BJ (cell line): ENCODE measurements at regions not wholly inside any gene's neighbourhood (a gene's known extent, or its start where the extent isn't known, plus 50 kb on each side); places are given as distances from the start of the nearest gene placed in this dataset.

ENCODE experiments used
- CTCF ChIA-PET: fragments of 350-600 bp; formaldehyde crosslinking; extraction: SDS; loops from one replicate; lab custom pipeline; 2021; ENCODE audit warnings: antibody characterized with exemption, inconsistent platforms; lab: Yijun Ruan, JAX
- POLR2A ChIA-PET: fragments of 300-600 bp; sonication (Branson Sonifier 250); formaldehyde crosslinking; extraction: SDS; loops from one replicate; lab custom pipeline; 2021; ENCODE audit warnings: antibody characterized with exemption; lab: Charles Lee
- DNase-seq: peaks from one replicate; pipeline ENCODE4 v3.0.0-alpha.2; 2011; ENCODE audit warnings: low read depth
- H3K27me3 ChIP-seq: 2 replicates; pipeline ENCODE4 v1.6.0; 2011; ENCODE audit warnings: low read length; ENCODE audit not compliant: control insufficient read depth, insufficient read depth
- H3K36me3 ChIP-seq: 2 replicates; pipeline ENCODE4 v1.5.1; 2011; ENCODE audit warnings: low read length; ENCODE audit not compliant: control insufficient read depth, insufficient read depth
- H3K4me3 ChIP-seq: 2 replicates; pipeline ENCODE4 v1.5.1; 2011; ENCODE audit warnings: low read depth, mild to moderate bottlenecking, control low read depth, low read length
- TF ChIP-seq, protein P1 (sequence below): IDR thresholded peaks from 2 replicates; pipeline ENCODE4 v1.5.1; 2011; ENCODE audit warnings: low read depth, mild to moderate bottlenecking, control low read depth, inconsistent platforms, low read length, moderate library complexity; ENCODE audit not compliant: insufficient read depth

DNA sequence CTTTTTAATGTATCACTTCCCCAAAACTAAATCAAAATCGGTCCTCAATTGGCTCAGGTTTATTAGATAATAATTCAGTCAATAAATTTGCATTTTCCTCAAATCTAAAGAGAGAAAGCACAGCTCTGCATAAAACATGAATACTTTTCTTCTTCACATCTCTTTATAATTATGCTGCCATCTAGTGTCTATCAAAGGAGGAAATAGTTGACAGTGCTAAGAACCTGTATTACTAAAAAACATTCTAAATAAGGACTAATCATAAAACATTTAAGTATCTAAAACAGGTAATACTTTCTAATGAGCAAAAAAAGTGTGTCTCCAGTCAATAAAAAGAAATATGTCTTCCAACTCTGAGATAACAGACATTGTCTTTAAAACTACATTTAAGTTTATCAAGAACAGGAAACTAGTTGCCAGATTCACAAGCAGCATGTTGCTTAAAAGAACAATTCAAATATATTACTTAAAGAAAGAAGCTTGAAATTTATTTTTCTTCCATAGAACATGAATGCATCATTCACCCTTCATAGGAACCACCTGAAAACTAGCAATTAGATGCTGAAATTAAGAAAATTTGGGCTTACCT lies 56.5 kb upstream of the DST start:
- CTCF ChIA-PET: interaction anchor here (1.0 to 3.0 kb wide), 13 partner anchors 9 to 190 kb away, joined by 3 to 17 read pairs (median 4); partner anchors contain the start of gene DST

DNA sequence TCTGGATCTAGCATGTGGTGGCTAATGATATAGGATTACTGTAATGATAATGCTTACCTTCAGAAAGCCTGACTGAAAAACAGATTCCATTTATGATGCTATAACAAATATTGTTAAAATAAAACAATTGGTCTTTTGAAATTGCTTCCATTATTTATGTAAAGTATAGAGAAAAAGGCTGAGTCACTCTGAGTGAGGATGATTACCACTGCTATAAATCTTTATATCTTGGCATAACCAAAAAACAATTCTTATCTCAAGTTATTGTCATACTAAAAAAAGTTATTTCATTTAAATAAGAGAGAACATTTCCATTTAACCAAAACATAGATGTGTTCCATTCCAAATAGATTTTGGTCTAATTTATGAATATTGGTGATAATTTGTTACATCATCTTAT lies 53.0 kb upstream of the DST start:
- Histone ChIP-seq H3K27me3 (no peaks in the 10 kb centered on the region), H3K36me3 (no peaks in the 10 kb centered on the region), H3K4me3 (no peak overlapping the region)
- CTCF ChIA-PET: no interaction called here
- TF ChIP-seq, protein P1, sequence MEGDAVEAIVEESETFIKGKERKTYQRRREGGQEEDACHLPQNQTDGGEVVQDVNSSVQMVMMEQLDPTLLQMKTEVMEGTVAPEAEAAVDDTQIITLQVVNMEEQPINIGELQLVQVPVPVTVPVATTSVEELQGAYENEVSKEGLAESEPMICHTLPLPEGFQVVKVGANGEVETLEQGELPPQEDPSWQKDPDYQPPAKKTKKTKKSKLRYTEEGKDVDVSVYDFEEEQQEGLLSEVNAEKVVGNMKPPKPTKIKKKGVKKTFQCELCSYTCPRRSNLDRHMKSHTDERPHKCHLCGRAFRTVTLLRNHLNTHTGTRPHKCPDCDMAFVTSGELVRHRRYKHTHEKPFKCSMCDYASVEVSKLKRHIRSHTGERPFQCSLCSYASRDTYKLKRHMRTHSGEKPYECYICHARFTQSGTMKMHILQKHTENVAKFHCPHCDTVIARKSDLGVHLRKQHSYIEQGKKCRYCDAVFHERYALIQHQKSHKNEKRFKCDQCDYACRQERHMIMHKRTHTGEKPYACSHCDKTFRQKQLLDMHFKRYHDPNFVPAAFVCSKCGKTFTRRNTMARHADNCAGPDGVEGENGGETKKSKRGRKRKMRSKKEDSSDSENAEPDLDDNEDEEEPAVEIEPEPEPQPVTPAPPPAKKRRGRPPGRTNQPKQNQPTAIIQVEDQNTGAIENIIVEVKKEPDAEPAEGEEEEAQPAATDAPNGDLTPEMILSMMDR: no peak
- DNase-seq: no peak
- POLR2A ChIA-PET: no interaction called here

More for the DNA sequence above, 56.5 kb upstream of the DST start:
- no peak for DNase-seq
- Histone ChIP-seq H3K36me3 (no peaks in the 10 kb centered on the region), H3K4me3 (no peak overlapping the region), H3K27me3 (no peaks in the 10 kb centered on the region)
- TF ChIP-seq, protein P1: peak; percentile 39; the same call in 1 of the 2 replicates
- POLR2A ChIA-PET: no interaction called here

DNA sequence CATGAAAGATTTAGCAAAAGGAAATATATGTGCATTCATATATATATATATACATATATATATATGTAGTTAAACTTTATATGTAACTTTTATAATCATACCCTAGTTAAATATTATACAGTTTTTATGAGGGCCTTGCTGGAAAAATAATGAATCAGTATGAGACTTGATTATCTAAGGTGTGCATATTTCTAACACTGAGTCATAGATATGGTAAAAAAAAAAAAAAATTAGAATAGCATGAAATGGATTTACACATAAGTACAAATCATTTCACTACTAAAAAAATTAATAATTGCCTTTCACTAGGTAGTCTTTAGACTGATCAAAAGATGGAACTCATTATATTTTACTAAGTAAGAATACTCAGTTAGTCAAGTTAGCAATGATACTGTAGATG lies 51.3 kb upstream of the DST start:
- no peak for DNase-seq
- POLR2A ChIA-PET: no interaction called here
- CTCF ChIA-PET: interaction anchor here (0.7 to 2.3 kb wide), 5 partner anchors 10 to 209 kb away, joined by 3 to 20 read pairs (median 7); no protein-coding TSS in a partner anchor
- TF ChIP-seq, protein P1: no peak
- Histone ChIP-seq H3K27me3 (no peaks in the 10 kb centered on the region), H3K4me3 (no peak overlapping the region), H3K36me3 (no peaks in the 10 kb centered on the region)

DNA sequence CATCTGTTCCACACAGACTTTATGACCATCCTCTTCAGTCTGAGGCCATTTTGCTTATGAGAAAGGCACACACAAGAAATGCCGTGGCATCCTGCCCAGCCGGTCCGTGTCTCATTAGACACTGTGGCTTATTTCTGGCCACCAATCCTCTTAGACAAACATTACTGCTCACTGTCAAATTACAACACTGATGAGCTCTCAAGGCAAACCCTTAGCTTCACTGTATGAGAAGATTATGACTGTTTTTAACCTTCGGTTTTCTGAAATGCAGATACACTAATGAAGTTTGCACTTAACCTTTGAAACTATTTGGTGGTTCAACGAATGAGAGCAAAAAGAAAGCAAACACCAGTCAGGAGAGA lies 50.5 kb upstream of the DST start:
- DNase-seq: peak; percentile 89
- CTCF ChIA-PET: interaction anchor here (0.7 to 2.4 kb wide), 9 partner anchors 9 to 209 kb away, joined by 3 to 20 read pairs (median 6); partner anchors contain the start of gene DST

More for the DNA sequence above, 50.5 kb upstream of the DST start:
- TF ChIP-seq, protein P1: no peak
- H3K36me3 ChIP-seq: no peaks in the 10 kb centered on the region
- H3K4me3 ChIP-seq: peak overlapping the region; percentile 28
- no peaks in the 10 kb centered on the region for H3K27me3 ChIP-seq
- POLR2A ChIA-PET: interaction anchor here (0.5 to 1.2 kb wide), 4 partner anchors 9 to 157 kb away, joined by 3 to 14 read pairs (median 4); partner anchors contain the start of gene DST
